ENCODE measurements at regions not wholly inside any gene's neighbourhood (a gene's known extent, or its start where the extent isn't known, plus 50 kb on each side); places are given as distances from the start of the nearest gene placed in this dataset.

DNA sequence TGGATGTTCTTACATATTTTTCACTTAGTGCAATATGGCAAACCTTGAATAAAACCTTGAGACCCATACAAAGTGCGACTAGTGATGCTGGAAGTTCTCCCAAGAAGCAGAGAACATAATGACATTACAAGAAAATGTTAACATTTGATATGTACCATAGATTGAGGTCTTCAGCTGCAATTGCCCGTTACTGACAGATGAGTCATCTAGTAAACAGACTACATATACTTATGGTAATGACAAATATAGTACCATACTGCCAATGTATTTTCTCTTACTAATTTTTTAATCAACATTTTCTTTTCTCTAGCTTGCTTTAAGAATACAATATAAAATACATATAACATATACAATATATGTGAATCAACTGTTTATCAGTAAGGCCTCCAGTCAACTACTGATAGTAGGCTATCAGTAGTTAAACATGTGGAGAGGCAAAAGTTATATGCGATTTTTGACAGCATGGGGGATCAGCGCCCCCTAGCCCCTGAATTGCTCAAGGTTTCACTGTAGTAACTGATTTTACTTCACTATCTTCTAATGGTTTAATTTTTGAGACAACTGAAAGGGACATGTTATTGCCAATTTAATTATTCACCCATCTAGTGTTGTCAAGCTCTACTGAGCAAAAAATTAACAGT is 166.7 kb upstream of the ADGRB3 start:
- Histone ChIP-seq H3K27me3 (replicated peaks; ENCODE audit: insufficient read depth) (no peaks in the 10 kb centered on the region), H3K4me3 (no peak overlapping the region), H3K36me3 (no peaks in the 10 kb centered on the region), H3K4me1 (replicated peaks) (no peaks in the 10 kb centered on the region), H3K9me3 (no peaks in the 10 kb centered on the region), H3K27ac (no peak overlapping the region)
- DNase-seq (ENCODE audit: low spot score): no peak
- intact Hi-C loops (cut with DNase I): no loop called here
- WGBS: 49% methylated on average over 4 of the region's 4 CpGs
- TF ChIP-seq, protein P1, sequence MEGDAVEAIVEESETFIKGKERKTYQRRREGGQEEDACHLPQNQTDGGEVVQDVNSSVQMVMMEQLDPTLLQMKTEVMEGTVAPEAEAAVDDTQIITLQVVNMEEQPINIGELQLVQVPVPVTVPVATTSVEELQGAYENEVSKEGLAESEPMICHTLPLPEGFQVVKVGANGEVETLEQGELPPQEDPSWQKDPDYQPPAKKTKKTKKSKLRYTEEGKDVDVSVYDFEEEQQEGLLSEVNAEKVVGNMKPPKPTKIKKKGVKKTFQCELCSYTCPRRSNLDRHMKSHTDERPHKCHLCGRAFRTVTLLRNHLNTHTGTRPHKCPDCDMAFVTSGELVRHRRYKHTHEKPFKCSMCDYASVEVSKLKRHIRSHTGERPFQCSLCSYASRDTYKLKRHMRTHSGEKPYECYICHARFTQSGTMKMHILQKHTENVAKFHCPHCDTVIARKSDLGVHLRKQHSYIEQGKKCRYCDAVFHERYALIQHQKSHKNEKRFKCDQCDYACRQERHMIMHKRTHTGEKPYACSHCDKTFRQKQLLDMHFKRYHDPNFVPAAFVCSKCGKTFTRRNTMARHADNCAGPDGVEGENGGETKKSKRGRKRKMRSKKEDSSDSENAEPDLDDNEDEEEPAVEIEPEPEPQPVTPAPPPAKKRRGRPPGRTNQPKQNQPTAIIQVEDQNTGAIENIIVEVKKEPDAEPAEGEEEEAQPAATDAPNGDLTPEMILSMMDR (IDR thresholded peaks at IDR 0.05): no peak
- TF ChIP-seq POLR2A (IDR thresholded peaks at IDR 0.05): no peak
- no peak for TF ChIP-seq POLR2AphosphoS5 (IDR thresholded peaks at IDR 0.05)

DNA sequence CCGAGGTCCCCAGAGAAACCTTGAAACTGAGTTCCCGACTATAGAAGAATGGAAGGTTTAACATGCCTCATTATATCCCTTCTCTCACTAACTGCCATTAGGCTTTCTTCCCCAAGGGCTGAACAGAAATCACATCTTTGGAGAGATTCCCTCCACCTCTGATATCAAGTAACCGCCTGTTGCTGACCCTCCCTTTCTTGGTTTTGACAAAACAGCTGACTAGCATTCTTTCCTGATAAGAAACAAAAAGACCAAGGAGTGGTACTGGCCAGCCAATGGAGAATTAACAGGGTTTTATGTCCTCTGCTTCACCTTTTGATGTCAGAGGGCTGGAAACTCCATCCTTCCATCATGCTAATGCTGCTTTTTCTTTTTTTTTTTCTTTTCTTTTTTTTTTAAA is 176.6 kb upstream of the ADGRB3 start:
- no peaks in the 10 kb centered on the region for H3K27me3 ChIP-seq (replicated peaks; ENCODE audit: insufficient read depth)
- intact Hi-C loops (cut with DNase I): no loop called here
- no peak overlapping the region for H3K27ac ChIP-seq
- no peak for DNase-seq (ENCODE audit: low spot score)
- H3K4me3 ChIP-seq: no peak overlapping the region
- no peak for TF ChIP-seq POLR2A (IDR thresholded peaks at IDR 0.05)
- TF ChIP-seq, protein P1 (IDR thresholded peaks at IDR 0.05): no peak
- no peak for TF ChIP-seq POLR2AphosphoS5 (IDR thresholded peaks at IDR 0.05)
- WGBS: 90% methylated on average over 3 of the region's 3 CpGs
- H3K36me3 ChIP-seq: no peaks in the 10 kb centered on the region
- no peaks in the 10 kb centered on the region for H3K4me1 ChIP-seq (replicated peaks)
- H3K9me3 ChIP-seq: no peaks in the 10 kb centered on the region

DNA sequence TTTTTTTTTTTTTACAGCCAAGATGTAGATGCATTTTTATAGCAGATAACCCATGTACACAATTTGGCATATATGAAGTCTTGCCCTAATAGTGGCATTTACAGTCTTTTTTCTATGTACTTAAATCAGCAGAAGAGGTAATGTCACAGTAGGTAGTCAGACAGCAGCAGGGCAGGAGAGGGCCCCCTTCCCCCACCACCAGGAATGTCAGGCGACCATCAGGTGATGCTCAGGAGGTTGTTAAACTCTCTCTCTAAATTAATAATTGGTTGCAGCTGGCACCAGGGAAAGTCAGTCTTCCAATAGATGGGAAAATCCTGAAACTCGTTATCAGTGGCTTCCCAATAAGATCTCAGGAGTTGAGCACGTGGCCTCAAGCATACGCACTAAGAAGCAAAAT is 188.0 kb upstream of the ADGRB3 start:
- TF ChIP-seq POLR2A (IDR thresholded peaks at IDR 0.05) (no peak), POLR2AphosphoS5 (IDR thresholded peaks at IDR 0.05) (no peak)
- TF ChIP-seq, protein P1 (IDR thresholded peaks at IDR 0.05): no peak
- H3K36me3 ChIP-seq: no peaks in the 10 kb centered on the region
- 67% methylated on average over 4 of the region's 4 CpGs for WGBS
- H3K4me1 ChIP-seq (replicated peaks): no peaks in the 10 kb centered on the region
- H3K27ac ChIP-seq: no peak overlapping the region
- no peaks in the 10 kb centered on the region for H3K27me3 ChIP-seq (replicated peaks; ENCODE audit: insufficient read depth)
- H3K9me3 ChIP-seq: no peaks in the 10 kb centered on the region
- intact Hi-C loops (cut with DNase I): no loop called here
- no peak for DNase-seq (ENCODE audit: low spot score)
- H3K4me3 ChIP-seq: no peak overlapping the region

DNA sequence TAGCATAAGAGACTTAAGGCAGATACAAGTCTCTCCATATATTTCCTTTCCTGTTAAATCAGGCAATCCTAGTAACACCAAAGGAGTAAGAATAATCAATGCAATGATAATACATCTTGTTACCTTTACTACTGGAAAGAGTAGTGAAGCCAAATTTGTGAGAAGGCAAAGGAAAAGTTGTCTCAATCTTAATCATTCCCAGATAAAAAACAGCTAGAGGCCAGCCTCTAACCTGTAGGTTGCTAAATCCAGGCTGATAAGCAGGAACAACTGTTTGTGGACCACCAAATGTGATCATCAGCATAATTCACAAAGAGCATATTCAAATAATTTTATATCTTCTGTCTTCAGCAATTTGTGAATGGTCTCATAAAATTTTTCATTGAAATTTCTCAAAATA is 189.2 kb upstream of the ADGRB3 start:
- TF ChIP-seq POLR2A (IDR thresholded peaks at IDR 0.05) (no peak), POLR2AphosphoS5 (IDR thresholded peaks at IDR 0.05) (no peak)
- TF ChIP-seq, protein P1 (IDR thresholded peaks at IDR 0.05): no peak
- Histone ChIP-seq H3K4me1 (replicated peaks) (no peaks in the 10 kb centered on the region), H3K9me3 (no peaks in the 10 kb centered on the region), H3K27ac (no peak overlapping the region), H3K27me3 (replicated peaks; ENCODE audit: insufficient read depth) (no peaks in the 10 kb centered on the region), H3K36me3 (no peaks in the 10 kb centered on the region), H3K4me3 (no peak overlapping the region)
- intact Hi-C loops (cut with DNase I): no loop called here
- no peak for DNase-seq (ENCODE audit: low spot score)

DNA sequence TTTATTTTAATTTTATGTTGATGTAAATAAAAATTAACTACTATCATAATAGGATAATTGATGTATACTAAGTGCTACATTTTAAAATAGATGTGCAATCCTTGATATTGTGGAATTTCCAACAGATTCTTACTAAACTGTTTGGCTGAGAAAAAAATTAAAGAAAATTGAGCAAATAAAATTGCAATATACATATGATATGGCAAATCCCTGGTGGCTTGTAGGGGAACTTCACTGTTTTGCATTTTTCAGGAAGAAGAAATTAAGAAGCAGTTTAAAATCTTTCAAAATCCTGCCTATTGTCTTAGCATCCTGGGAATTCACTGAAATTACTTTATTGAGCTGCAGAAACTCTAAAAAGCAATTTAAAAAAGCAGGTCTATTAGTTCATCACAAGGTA is 191.4 kb upstream of the ADGRB3 start:
- intact Hi-C loops (cut with DNase I): no loop called here
- TF ChIP-seq POLR2AphosphoS5 (IDR thresholded peaks at IDR 0.05): no peak
- TF ChIP-seq, protein P1 (IDR thresholded peaks at IDR 0.05): no peak
- TF ChIP-seq POLR2A (IDR thresholded peaks at IDR 0.05): no peak
- no peaks in the 10 kb centered on the region for H3K36me3 ChIP-seq
- no peak for DNase-seq (ENCODE audit: low spot score)
- H3K9me3 ChIP-seq: no peaks in the 10 kb centered on the region
- H3K27ac ChIP-seq: no peak overlapping the region
- H3K27me3 ChIP-seq (replicated peaks; ENCODE audit: insufficient read depth): no peaks in the 10 kb centered on the region
- no peak overlapping the region for H3K4me3 ChIP-seq
- no peaks in the 10 kb centered on the region for H3K4me1 ChIP-seq (replicated peaks)

Measured in prostate gland (tissue), 2 donors.